SK-N-MC (cell line): ENCODE measurements at regions not wholly inside any gene's neighbourhood (a gene's known extent, or its start where the extent isn't known, plus 50 kb on each side); places are given as distances from the start of the nearest gene placed in this dataset.

Experiments
- EZH2 ChIP-seq: fragments of 200-600 bp; sonication (generic); IDR thresholded peaks from one replicate; pipeline ENCODE4 v1.6.1; 2017; ENCODE audit warnings: antibody characterized with exemption
- POLR2AphosphoS5 ChIP-seq: IDR thresholded peaks from 2 replicates; pipeline ENCODE4 v1.6.1; 2012; ENCODE audit warnings: mild to moderate bottlenecking, low read depth, low read length, borderline replicate concordance

DNA sequence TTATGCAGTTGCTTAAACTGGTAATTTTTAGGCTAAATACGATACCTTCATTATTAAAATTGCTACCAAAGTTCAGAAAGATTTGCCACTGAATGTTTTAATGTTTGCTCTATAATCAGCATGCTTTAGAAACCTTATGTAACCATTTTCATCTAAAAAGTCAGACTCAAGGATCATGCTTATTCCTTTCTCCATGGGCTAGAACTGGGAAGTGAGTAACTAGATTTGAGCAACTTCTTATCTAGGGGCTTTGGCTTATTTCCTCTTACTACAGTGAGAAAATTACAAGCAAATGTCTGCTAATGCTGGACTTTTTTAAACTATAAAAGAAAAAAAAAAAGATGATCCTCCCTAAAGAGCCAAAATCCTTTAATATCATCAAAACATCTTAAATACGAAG is 215.9 kb downstream of the CRPPA start:
- TF ChIP-seq POLR2AphosphoS5 = no peak
- TF ChIP-seq EZH2 = no peak
